NOMO-1 (cell line): ENCODE measurements at regions not wholly inside any gene's neighbourhood (a gene's known extent, or its start where the extent isn't known, plus 50 kb on each side); places are given as distances from the start of the nearest gene placed in this dataset.
A peak's percentile ranks its signal among the peaks of the same experiment; 100 is the strongest.

ENCODE experiments used
- DNase-seq, 2 experiments: peaks; one replicate each; lab custom pipeline; 2025; ENCODE audit not compliant: unreplicated experiment in 2 of 2; lab: John Stamatoyannopoulos, UW

DNA sequence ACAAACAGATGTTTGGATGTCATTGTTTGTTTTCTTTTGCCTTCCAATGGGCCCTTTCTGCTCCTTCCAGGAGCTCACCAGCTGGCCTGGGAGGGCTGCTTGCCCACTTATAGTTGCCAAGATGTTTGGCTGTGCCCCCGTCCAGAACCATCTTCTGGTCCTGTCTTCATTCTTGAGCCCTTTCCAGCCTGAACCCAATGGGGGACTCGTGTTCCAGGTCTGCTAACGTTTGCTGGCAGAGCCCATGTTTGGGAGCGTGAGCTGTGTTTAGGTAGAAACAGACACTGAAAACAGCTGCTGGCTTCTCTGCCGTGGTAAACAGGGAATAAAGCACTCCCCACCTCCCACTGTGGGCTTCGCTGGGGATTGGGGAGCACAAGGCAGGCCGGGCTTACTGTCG is 83.2 kb upstream of the SYT13 start:
- no peak for DNase-seq

DNA sequence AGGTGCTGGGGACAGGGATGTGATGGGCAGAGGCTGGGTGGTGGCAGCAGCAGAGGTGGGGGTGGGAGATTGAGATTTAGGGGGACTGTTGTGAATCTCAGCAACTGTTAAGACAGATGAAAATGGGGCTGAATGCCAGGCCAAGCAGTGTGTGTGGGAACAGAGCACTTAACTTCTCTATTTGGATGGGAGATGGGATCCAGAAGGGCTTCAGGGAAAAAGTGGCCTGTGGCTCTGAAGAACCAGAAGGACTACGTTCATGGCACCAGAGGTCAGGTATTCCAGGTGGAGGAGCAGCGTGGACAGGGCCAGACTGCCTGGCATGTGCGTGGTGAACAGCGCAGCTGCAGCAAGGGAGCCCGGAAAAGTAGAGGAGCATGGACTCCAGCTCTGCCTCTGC is 82.6 kb upstream of the SYT13 start:
- DNase-seq = no peak

DNA sequence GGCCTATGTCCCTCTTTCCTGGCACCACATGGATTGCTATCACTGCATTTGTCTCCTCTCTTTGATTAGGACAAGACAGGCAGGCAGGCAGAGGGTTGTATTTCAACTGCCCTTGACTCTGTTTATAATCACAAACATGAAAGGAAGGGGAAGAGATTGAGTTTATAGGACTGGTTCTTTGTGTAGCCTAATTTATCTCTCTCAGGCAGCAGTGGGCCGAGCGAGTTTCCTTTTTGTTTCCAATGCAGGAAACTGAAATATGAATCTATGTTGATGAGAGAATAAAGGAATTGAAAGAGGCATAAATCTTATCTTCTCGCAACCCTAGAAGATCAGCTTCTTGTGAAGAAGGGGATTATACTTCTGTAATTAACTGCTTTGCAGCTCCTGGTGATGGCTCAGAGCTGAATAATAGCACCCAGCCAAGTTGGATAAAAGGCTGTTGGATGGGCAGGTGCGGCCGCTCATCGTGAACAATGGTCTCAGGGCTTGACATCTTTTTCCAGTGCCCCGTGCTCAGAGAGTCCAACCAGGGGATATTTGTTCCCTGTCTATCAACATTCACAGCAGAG is 80.6 kb upstream of the SYT13 start:
- DNase-seq = peak in 1 of 2 experiments; percentile 9

DNA sequence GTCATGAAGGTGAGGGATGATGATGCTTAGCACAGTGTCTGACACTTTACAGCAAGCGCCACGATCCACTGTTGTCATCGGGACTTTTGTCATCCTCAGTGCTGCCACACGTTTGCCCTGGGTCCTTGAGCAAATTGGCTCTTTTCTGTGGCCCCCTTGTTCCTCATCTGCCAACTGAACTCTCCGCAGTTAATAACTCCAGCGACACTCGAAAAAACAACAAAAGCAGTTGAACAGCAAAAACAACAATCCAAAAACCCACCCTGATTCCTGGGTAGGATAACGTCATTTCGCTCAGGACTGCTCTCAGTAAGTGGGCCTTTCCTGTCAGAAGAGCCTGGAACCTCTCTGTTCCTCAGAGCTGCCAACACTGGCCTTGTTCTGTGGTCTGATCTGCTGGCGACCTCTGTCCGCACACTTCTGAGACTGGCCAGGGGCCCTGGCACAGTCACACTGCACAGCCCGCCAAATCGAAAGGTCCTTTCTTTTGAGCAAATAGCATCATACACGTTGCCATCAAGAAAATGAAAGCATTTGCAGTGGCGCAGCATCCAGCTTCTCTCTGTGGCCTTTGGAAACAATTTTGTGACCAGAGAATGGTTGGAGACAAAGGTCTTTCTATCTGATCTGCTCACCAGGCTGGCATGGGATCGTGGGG is 79.9 kb upstream of the SYT13 start:
- no peak for DNase-seq

DNA sequence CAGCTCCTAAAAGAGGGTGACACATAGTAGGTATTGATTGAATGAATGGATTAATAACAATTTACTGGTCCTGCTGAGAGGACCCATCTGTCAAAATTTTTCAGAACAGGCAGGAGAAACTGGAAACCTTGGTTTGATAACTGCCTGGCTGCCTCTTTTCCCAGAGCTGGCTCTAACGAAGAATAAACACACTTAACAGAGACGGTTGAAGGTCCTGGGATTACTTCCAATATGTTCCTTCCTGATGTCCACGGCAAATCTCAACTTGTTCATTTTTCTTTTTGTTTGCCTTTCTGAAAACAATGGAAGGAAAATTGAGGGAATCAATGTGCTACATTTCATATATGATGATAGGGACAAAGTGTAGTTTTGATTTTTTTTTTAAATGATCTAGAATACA is 76.5 kb upstream of the SYT13 start:
- no peak for DNase-seq

DNA sequence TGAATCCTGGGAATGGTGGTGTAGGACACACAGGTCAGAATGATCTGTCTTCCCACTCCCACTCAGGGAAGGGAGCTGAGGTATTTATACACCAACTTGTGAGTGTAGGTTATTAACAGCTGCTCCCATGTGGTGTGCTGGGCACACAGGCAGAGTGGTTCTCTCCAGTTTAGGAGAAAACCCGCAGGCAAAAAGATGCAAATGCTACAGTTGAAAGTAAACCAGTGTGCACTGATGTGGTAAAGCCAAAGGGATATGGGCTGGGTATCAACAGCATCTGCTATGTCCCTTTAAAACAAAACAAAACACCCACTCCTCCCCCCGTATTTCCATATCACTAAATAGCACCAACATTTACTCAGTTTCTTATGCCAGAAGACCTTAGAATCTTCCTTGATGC is 75.4 kb upstream of the SYT13 start:
- no peak for DNase-seq

DNA sequence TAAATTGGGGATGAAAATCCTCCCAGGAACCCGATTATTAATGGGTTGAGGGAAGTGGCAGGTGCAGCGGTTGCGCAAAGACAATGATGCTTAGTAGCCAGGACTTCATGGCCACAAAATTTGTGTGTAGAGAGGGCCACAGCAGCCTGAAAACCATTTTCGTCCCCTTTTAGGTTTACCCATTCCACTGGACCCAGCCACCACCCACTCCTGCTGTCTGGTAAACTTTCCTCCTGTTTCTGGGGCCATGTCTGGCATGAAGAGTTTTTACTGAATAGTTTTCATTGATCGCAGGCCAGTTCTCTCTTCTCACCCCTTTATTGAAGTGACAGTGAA is 69.5 kb upstream of the SYT13 start:
- DNase-seq = no peak

DNA sequence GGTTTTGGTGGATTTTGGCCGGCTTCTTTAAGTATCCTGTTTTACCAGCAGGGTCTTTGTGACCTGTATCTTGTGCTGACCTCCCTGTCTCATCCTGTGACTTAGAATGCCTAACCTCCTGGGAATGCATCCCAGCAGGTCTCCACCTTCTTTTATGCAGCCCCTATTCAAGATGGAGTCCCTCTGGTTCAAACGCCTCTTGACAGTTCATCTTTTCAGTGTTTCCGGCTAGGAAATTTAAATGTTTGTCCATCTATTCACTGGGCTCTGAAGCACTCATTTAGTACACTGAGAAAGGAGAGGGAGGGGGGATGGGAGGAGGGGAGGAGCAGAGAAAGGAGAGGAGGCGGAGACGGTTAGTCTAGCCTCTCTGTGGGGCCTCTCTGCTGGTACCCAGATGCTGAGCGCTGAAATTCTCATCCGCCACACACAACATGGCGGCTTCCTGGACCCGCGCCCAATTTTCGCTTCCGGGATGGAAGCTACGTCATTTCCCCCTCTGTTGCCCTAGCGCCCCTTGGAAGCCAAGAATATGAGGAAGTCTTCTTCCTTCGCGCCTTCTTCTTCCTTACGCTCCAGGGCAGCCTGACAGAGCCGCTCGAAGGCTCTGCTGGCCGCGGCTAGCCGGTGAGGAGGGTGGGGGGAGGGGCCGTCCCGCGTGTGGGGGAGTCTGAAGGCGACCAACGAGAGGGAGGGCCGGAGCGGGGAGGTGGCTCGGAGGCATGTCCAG is 69.0 kb upstream of the SYT13 start:
- DNase-seq = peak; percentile 84

DNA sequence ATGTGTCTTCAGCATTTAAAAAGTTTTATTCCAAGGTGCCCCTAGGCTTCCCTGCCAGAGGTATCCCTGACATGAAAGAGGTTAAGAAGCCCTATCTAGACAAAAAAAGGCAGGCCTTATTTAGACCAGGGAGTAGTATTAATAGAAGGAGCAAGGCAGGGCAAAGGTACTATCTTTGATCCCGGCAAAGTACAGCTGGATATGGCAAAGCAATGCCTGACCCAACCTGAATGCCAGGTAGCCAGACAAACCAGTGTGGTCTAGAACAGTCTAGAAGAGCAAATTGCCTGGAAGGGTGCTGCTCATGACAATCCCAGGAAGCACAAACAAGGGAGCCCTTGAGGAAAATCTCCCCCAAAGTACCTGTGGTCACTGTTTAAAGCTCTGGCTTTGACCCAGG is 62.6 kb upstream of the SYT13 start:
- no peak for DNase-seq

DNA sequence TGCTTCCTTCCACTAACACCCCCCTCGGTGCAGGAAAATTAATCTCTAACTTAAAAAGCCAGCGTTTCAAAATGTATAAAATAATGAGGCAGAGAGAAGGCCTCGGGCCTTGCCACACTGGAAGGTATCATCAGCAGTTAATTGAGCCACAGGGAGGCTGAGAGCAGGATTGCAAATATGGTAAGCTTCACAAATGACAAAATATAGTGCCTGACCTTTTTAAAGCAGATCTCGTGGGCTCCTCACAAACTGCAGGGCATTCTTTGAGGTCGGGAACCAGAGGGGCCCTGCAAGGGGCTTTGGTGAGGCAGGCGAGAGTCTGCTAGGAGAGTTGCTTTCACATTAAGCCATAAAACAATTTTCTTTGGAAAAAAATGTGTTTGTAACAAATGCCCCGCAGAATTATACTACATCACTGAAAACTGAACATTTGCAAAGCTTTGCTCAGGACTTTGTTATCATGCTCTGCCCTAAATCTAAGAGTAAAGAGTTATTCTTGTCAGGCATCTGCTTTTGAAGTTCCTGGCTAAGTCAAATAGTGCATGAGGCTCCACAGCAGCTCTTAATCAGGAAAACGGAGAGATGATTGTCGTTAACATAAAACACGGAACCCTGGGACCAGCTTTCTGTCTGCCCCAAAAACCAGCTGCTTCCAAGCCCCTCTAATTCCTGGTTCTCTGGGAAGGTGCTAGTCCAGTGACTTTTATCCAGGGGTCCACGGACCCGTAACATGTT is 61.4 kb upstream of the SYT13 start:
- no peak for DNase-seq

DNA sequence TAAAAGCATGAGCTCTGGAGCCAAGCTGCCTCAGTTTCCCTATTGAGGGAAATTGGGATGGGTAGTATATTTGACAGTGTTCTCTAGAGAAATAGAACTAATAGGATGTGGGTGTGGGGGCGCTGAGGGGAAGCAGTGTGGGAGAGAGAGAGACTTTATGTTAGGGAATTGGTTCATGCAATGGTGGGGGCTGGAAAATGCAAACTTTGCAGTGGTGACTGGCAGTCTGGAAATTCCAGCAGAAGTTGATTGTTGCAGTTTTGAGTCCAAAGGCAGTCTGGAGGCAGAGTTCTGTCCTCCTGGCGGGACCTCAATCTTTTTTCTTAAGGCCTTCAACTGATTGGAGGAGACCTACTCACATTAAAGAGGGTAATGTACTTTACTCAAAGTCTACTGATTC is 59.4 kb upstream of the SYT13 start:
- no peak for DNase-seq

DNA sequence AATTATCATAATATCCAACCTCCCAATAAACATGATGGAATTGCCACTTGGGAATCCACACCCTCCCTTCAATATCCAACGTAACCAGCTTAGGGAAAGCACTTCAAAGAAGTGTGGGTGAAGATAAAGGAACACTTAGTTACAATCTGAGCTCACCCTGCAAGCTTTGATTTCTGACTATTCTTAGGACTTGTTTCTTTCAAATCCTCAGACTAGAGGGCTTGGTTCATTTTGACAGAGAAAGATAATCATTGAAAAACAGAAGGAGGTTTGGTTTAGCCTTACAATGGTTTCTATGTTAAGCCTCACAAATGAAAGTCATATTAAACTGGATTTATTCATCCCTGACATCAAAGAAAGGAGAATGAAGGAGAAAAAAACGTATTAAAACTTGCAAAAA is 57.9 kb upstream of the SYT13 start:
- no peak for DNase-seq

DNA sequence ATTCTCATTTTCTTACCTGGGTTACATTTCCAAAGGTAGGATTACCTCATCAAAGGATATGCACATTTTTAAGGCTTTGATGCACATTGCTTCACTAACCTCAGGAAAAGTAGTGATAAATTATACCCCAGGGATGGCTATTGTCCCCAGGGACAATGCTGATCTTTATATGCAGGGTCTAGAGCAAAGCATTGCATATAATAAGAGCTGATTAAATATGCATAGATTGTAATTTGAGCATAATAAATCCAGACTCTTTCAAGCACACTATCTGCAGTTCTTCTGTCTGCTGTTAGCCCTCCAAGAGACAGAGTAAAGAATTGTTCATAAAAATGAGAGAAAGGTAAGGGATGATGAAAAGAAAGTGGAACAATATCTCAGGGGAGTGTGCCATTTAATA is 57.3 kb upstream of the SYT13 start:
- no peak for DNase-seq

DNA sequence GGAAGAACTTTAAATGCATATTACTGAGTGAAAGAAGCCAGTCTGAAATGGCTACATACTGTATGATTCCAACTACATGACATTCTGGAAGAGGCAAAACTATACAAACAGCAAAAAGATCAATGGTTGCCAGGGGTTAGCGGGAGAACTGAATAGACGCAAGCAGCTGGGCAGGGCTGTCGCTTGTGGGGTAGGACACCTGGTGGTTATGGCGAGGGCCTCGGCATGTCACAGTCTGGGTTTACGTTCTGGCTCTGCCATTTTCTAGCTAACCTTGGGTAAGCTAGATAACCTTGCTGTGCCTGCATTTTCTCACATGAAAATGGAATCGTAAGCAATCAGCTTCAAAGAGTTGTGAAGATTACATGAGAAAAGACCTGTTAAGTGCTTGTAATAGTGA is 55.2 kb upstream of the SYT13 start:
- DNase-seq = no peak

DNA sequence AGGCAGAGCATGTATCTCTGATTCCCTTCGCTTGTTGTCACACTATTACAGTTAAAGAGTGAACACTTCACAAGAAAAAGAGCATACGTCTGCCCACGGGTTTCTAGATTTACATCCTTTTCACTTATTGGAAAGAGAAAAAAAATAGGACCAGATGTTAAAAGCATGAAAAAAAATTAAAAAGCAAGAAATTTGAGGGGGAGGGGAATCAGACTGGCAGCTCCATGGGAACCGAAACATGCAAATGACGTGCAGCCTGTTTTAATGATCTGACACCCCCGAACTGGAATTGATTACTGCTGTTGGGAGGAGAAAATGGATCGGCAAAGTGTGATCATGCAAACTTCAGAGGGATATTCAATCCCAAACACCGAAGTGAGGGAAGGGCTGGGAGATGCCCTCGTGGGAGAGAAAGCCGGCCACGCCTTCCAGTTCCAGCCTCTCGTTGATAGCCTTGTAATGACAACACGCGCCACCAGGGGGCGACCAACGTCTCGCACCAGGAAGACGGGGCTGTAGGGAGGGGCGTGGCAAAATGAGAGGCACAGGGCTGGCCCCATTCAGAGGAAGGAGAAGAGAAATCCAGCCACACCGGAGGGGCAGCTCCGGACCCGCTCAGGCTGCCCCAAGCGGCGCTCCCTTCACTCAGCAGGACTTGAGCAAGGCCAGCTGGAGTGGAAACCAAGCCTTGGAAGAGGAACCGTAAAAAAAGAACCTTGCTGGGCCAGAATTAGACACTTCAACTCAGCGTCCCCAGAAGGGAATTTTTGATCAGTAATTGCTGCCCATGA is 53.8 kb upstream of the SYT13 start:
- DNase-seq = peak; percentile 92 to 94

DNA sequence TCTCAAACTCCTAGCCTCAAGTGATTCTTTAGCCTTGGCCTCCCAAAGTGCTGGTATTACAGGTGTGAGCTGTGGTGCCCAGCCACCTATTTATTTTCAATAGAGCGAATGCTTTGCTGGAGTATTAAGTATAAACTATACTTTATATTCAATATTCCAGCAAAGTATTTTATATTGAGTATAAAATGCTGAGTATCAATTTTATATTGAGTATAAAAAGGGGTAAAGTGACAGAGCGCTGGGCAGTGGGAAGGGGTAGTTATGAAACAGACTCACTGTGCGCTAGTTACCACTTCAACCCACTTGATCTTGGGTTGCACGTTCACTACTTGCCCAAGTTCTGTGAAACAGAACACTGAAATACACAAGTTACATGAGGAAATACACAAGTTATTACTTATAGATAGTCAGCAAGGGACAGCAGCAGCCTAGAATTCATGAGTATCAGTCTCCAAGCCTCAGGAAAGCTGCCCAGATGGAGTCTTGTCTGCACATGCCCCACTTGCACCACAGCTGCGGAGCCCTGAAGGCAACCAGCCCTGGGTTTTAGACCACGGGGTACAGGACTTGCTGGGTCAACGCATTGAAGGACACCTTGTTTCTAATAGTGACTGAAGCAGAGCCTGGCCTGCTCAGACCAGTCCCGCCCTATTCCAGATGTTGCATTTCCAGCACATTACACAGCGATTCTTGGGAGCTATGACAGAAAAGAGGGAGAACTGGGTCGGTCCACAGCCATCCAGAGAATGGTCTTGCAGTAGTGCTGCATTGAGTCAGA is 51.6 kb upstream of the SYT13 start:
- no peak for DNase-seq

DNA sequence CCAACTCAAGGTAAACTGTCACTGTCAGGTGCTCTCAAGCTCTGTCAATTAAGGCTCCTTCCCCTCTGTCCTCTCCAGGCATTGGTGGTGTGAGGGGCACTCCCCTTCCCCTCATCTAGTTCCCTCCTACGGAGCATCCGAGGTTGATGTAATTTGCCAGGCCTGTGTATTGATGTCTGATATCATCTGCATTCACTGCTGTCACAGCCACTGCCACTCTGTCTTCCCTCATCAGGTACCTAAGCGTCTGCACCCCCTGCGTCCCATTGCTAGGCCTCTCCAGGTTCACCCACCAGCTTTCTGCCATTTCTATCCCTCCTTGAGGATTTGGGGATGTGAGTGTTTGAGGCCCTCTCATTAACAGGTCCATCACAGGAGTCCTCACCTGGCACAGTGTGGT is 50.0 kb upstream of the SYT13 start:
- DNase-seq = no peak
